B cell (primary cell): ENCODE measurements at regions not wholly inside any gene's neighbourhood (a gene's known extent, or its start where the extent isn't known, plus 50 kb on each side); places are given as distances from the start of the nearest gene placed in this dataset.

ENCODE experiments used
- ATAC-seq: fragments of 200-7000 bp; cut with Tn5 transposase; one replicate; pipeline ENCODE4 v1.10.0; 2021; ENCODE audit warnings: low read depth, mild to moderate bottlenecking, moderate number of reproducible peaks, moderate library complexity
- CTCF ChIA-PET: fragments of 350-600 bp; sonication (Branson Sonifier 250); formaldehyde crosslinking; loops from one replicate; lab custom pipeline; 2021; ENCODE audit warnings: antibody characterized with exemption, inconsistent platforms; lab: Charles Lee
- POLR2A ChIA-PET: fragments of 350-600 bp; sonication (Branson Sonifier 250); formaldehyde crosslinking; loops from one replicate; lab custom pipeline; 2021; ENCODE audit warnings: antibody characterized with exemption; lab: Charles Lee
- DNase-seq: peaks from one replicate; pipeline ENCODE4 v3.0.0; 2013
- H2AFZ ChIP-seq: 2 replicates; pipeline ENCODE4 v1.6.1; 2012; ENCODE audit warnings: mild to moderate bottlenecking, low read depth, low read length; ENCODE audit not compliant: insufficient read depth, poor library complexity, severe bottlenecking
- H3K27ac ChIP-seq, 2 donors: 1 replicate in 1 of 2; 2 replicates in 1 of 2; pipeline ENCODE4 v1.5.1; 2012 to 2013; ENCODE audit warnings: low read length in 2 of 2, mild to moderate bottlenecking in 2 of 2, moderate library complexity in 1 of 2
- H3K27me3 ChIP-seq, 4 experiments: fragments of 200-600 bp in 1 of 4; sonication (generic) in 1 of 4; replicated peaks in 1 of 4; 1 replicate in 2 of 4; 2 replicates in 2 of 4; pipeline versions ENCODE4 v1.6.1 to v1.7.0; 2013 to 2016; ENCODE audit warnings: low read length in 3 of 4, mild to moderate bottlenecking in 2 of 4, mixed read lengths in 1 of 4, moderate library complexity in 1 of 4; ENCODE audit not compliant: insufficient read depth in 4 of 4, control insufficient read depth in 3 of 4; ENCODE audit errors: control extremely low read depth in 1 of 4
- H3K36me3 ChIP-seq, 2 experiments: replicated peaks in 1 of 2; 1 replicate in 1 of 2; 2 replicates in 1 of 2; pipeline versions ENCODE4 v1.6.1 to v1.7.1; 2013; ENCODE audit warnings: low read length in 1 of 2; ENCODE audit not compliant: insufficient read depth in 2 of 2, control insufficient read depth in 1 of 2; ENCODE audit errors: control extremely low read depth in 1 of 2, extremely low read depth in 1 of 2
- H3K4me1 ChIP-seq, 2 donors: fragments of 200-600 bp in 1 of 2; sonication (generic) in 1 of 2; 1 replicate in 1 of 2; 2 replicates in 1 of 2; pipeline versions ENCODE4 v1.5.1 to v1.6.1; 2013 to 2017; ENCODE audit warnings: low read length in 2 of 2; ENCODE audit not compliant: control insufficient read depth in 2 of 2, insufficient read depth in 2 of 2
- H3K4me2 ChIP-seq: replicated peaks from 2 replicates; pipeline ENCODE3; 2012; ENCODE audit warnings: mild to moderate bottlenecking, low read depth, low read length; ENCODE audit not compliant: poor library complexity, severe bottlenecking
- H3K4me3 ChIP-seq, 5 experiments: fragments of 200-600 bp in 1 of 5; sonication (generic) in 1 of 5; 1 replicate in 3 of 5; 2 replicates in 2 of 5; pipeline versions ENCODE4 v1.5.1 to v1.7.0; 2011 to 2016; ENCODE audit warnings: low read length in 4 of 5, mild to moderate bottlenecking in 4 of 5, low read depth in 2 of 5, control low read depth in 1 of 5, moderate library complexity in 1 of 5; ENCODE audit not compliant: insufficient read depth in 1 of 5; ENCODE audit errors: control extremely low read depth in 1 of 5, extremely low read depth in 1 of 5
- H3K79me2 ChIP-seq: fragments of 200-600 bp; sonication (generic); one replicate; pipeline ENCODE4 v1.6.0; 2016; ENCODE audit warnings: low read length; ENCODE audit not compliant: control insufficient read depth, insufficient read depth
- H3K9ac ChIP-seq: fragments of 200-600 bp; sonication (generic); 2 replicates; pipeline ENCODE4 v1.6.1; 2017; ENCODE audit warnings: mild to moderate bottlenecking, low read length, moderate library complexity
- H3K9me3 ChIP-seq, 3 donors: one replicate each; pipeline versions ENCODE4 v1.6.1 to v1.7.1; 2013; ENCODE audit warnings: low read length in 2 of 3; ENCODE audit not compliant: control insufficient read depth in 2 of 3, insufficient read depth in 1 of 3; ENCODE audit errors: control extremely low read depth in 1 of 3
- H4K20me1 ChIP-seq: 2 replicates; pipeline ENCODE4 v1.6.0; 2012; ENCODE audit warnings: mild to moderate bottlenecking, low read length; ENCODE audit not compliant: insufficient read depth, control insufficient read depth, poor library complexity, severe bottlenecking
- H3K27ac Mint-ChIP-seq: one replicate; pipeline ENCODE4 v1.8.0; 2021; ENCODE audit warnings: mixed read lengths
- H3K27me3 Mint-ChIP-seq: one replicate; pipeline ENCODE4 v1.8.0; 2021; ENCODE audit warnings: mixed read lengths
- H3K4me1 Mint-ChIP-seq: one replicate; pipeline ENCODE4 v1.8.0; 2021; ENCODE audit warnings: mixed read lengths
- H3K4me3 Mint-ChIP-seq: one replicate; pipeline ENCODE4 v1.8.0; 2021; ENCODE audit warnings: mixed read lengths
- H3K9me3 Mint-ChIP-seq: one replicate; pipeline ENCODE4 v1.8.0; 2022; ENCODE audit warnings: mixed read lengths; ENCODE audit not compliant: insufficient read depth
- CTCF ChIP-seq: fragments of 200-600 bp; IDR thresholded peaks from one replicate; pipeline ENCODE4 v1.8.0; 2022; ENCODE audit warnings: antibody characterized with exemption, mild to moderate bottlenecking
- EZH2 ChIP-seq: IDR thresholded peaks from 2 replicates; pipeline ENCODE4 v1.6.1; 2012; ENCODE audit warnings: borderline replicate concordance, low read depth, mild to moderate bottlenecking, moderate library complexity, low read length; ENCODE audit not compliant: insufficient read depth, poor library complexity, severe bottlenecking
- WGBS: methylation state at CpG from one replicate; pipeline ENCODE4 v1.1.5; 2013; ENCODE audit warnings: missing lambda C conversion rate; ENCODE audit not compliant: insufficient coverage; 5-methylcytosine and 5-hydroxymethylcytosine counted together
- intact Hi-C: fragments of 100-400 bp; cut with micrococcal nuclease; formaldehyde crosslinking; loops from one replicate; pipeline ENCODE4 v1.10.0; 2022

- Mint-ChIP-seq H3K27me3 (no peaks in the 10 kb centered on the region), H3K4me3 (no peak overlapping the region), H3K9me3 (peaks cover 10% of the 10 kb centered on the region), H3K4me1 (no peaks in the 10 kb centered on the region), H3K27ac (no peak overlapping the region)
- POLR2A ChIA-PET, result no interaction called here
- Histone ChIP-seq H3K4me1 (no peaks in the 10 kb centered on the region), H3K27ac (no peak overlapping the region), H3K79me2 (no peaks in the 10 kb centered on the region), H3K4me3 (no peak overlapping the region), H3K9me3 (peaks cover 0 to 1% (median 0%) of the 10 kb centered on the region in 3 donors), H3K4me2 (no peak overlapping the region), H4K20me1 (no peaks in the 10 kb centered on the region), H2AFZ (no peak overlapping the region), H3K27me3 (no peaks in the 10 kb centered on the region), H3K36me3 (no peaks in the 10 kb centered on the region), H3K9ac (no peak overlapping the region)
- ATAC-seq (no peak), DNase-seq (no peak)
- intact Hi-C loops, result no loop called here
- CTCF ChIA-PET, result no interaction called here
- TF ChIP-seq EZH2 (no peak), CTCF (no peak)
- 87% methylated on average over 8 of the region's 14 CpGs for WGBS
These were observed 506.9 kb downstream of the NR2F2 start for GRCh38 chr15:96837241-96837970.

GRCh38 chr15:96838081-96838480 lies 507.6 kb downstream of the NR2F2 start:
- TF ChIP-seq EZH2 (no peak), CTCF (no peak)
- H3K27me3 Mint-ChIP-seq, result no peaks in the 10 kb centered on the region
- H3K9me3 Mint-ChIP-seq, result peaks cover 12% of the 10 kb centered on the region
- intact Hi-C loops, result no loop called here
- Histone ChIP-seq H3K4me3 (no peak overlapping the region), H2AFZ (no peak overlapping the region), H3K9me3 (peaks cover 0 to 1% (median 0%) of the 10 kb centered on the region in 3 donors), H4K20me1 (no peaks in the 10 kb centered on the region), H3K27ac (no peak overlapping the region), H3K27me3 (no peaks in the 10 kb centered on the region), H3K4me2 (no peak overlapping the region), H3K36me3 (no peaks in the 10 kb centered on the region), H3K4me1 (no peaks in the 10 kb centered on the region), H3K79me2 (no peaks in the 10 kb centered on the region), H3K9ac (no peak overlapping the region)
- H3K4me3 Mint-ChIP-seq, result no peak overlapping the region
- ChIA-PET POLR2A (no interaction called here), CTCF (no interaction called here)
- H3K27ac Mint-ChIP-seq, result no peak overlapping the region
- ATAC-seq, result no peak
- H3K4me1 Mint-ChIP-seq, result no peaks in the 10 kb centered on the region
- no peak for DNase-seq
